Keratinocyte (primary cell): ENCODE measurements at regions not wholly inside any gene's neighbourhood (a gene's known extent, or its start where the extent isn't known, plus 50 kb on each side); places are given as distances from the start of the nearest gene placed in this dataset.
"Not testable (repeated sequence)": the region's sequence is repeated elsewhere in the genome, so short reads cannot be mapped to it uniquely, and the experiment has no call there.

ENCODE experiments used
- DNase-seq: peaks from one replicate; pipeline ENCODE4 v3.0.0-alpha.2; 2011; ENCODE audit warnings: low read depth, missing footprints, low spot score
- FAIRE-seq: peaks from 2 replicates; lab custom pipeline; 2011; peaks lifted over from hg19 to GRCh38; lab: Jason Lieb, UNC
- H2AFZ ChIP-seq: 2 replicates; pipeline ENCODE4 v1.6.0; 2012; ENCODE audit warnings: low read length, control low read depth, inconsistent platforms; ENCODE audit not compliant: control insufficient read depth
- H3K27ac ChIP-seq: 2 replicates; pipeline ENCODE4 v1.5.1; 2011; ENCODE audit warnings: low read length; ENCODE audit not compliant: control insufficient read depth, insufficient read depth
- H3K27me3 ChIP-seq: 3 replicates; pipeline ENCODE4 v1.6.0; 2011; ENCODE audit warnings: low read length; ENCODE audit not compliant: control insufficient read depth, insufficient read depth; ENCODE audit errors: extremely low read depth
- H3K36me3 ChIP-seq, 2 experiments: 2 replicates in 1 of 2; 3 replicates in 1 of 2; pipeline ENCODE4 v1.5.1; 2011; ENCODE audit warnings: low read length in 2 of 2, mild to moderate bottlenecking in 1 of 2; ENCODE audit not compliant: control insufficient read depth in 2 of 2, insufficient read depth in 2 of 2; ENCODE audit errors: extremely low read depth in 1 of 2
- H3K4me1 ChIP-seq: 3 replicates; pipeline ENCODE4 v1.5.1; 2011; ENCODE audit warnings: low read length; ENCODE audit not compliant: control insufficient read depth, insufficient read depth; ENCODE audit errors: extremely low read depth
- H3K4me2 ChIP-seq: 3 replicates; pipeline ENCODE4 v1.6.0; 2011; ENCODE audit warnings: low read depth, low read length; ENCODE audit not compliant: control insufficient read depth, insufficient read depth; ENCODE audit errors: extremely low read depth
- H3K4me3 ChIP-seq, 3 experiments: fragments of 200-600 bp in 1 of 3; sonication (generic) in 1 of 3; 2 replicates in 2 of 3; 3 replicates in 1 of 3; pipeline ENCODE4 v1.5.1; 2011 to 2016; ENCODE audit warnings: low read length in 3 of 3, mild to moderate bottlenecking in 3 of 3, control low read depth in 2 of 3, inconsistent platforms in 1 of 3, low read depth in 1 of 3, mixed read lengths in 1 of 3, mixed run types in 1 of 3, moderate library complexity in 1 of 3; ENCODE audit not compliant: control insufficient read depth in 2 of 3, insufficient read depth in 2 of 3; ENCODE audit errors: extremely low read depth in 1 of 3
- H3K79me2 ChIP-seq: 2 replicates; pipeline ENCODE4 v1.6.0; 2012; ENCODE audit warnings: low read length; ENCODE audit not compliant: control insufficient read depth, insufficient read depth
- H3K9ac ChIP-seq: 3 replicates; pipeline ENCODE4 v1.6.0; 2011; ENCODE audit warnings: low read length; ENCODE audit not compliant: control insufficient read depth, insufficient read depth; ENCODE audit errors: extremely low read depth
- H3K9me1 ChIP-seq: 3 replicates; pipeline ENCODE4 v1.6.0; 2011; ENCODE audit warnings: low read length; ENCODE audit not compliant: control insufficient read depth, insufficient read depth; ENCODE audit errors: extremely low read depth
- H3K9me3 ChIP-seq: 2 replicates; pipeline ENCODE4 v1.5.1; 2012; ENCODE audit warnings: low read depth, low read length; ENCODE audit not compliant: control insufficient read depth
- H4K20me1 ChIP-seq: 3 replicates; pipeline ENCODE4 v1.6.0; 2011; ENCODE audit warnings: low read length; ENCODE audit not compliant: control insufficient read depth, insufficient read depth; ENCODE audit errors: extremely low read depth
- CTCF ChIP-seq, 3 experiments: IDR thresholded peaks in 1 of 3; conservative IDR thresholded peaks in 1 of 3; optimal IDR thresholded peaks in 1 of 3; 2 replicates in 2 of 3; 3 replicates in 1 of 3; pipeline versions ENCODE3 to v1.5.1; 2011; ENCODE audit warnings: low read length in 3 of 3, mild to moderate bottlenecking in 3 of 3, moderate library complexity in 2 of 3, control low read depth in 1 of 3, inconsistent platforms in 1 of 3; ENCODE audit not compliant: insufficient read depth in 2 of 3; ENCODE audit errors: extremely low read depth in 1 of 3
- EZH2 ChIP-seq: IDR thresholded peaks from one replicate; pipeline ENCODE4 v1.6.1; 2012; ENCODE audit warnings: inconsistent platforms, mild to moderate bottlenecking, low read length, moderate library complexity
- dilution Hi-C: fragments of 300-500 bp; cut with MboI; formaldehyde crosslinking; loops from one replicate; pipeline ENCODE4 v1.7.0; 2020; ENCODE audit warnings: low sequenced_read_pairs; ENCODE audit not compliant: extremely low pct_ligation_motif_present

DNA sequence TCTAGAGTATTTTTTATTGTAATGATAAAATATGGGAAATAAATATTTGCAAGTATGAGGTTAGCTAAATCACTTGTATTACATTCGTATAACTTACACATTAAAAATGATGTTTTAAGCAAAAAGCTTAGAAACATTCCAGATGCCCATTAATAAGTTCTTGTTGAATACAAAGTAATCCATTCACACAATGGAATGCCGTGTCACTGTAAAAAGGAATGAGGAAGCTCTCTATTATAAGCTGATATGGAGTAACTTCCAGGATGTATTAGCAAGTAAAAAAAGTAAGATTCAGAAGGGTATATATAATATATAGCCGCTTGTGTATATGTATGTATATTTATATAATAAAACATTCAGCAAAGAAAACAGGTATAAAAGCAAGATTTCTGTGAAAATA, 412.8 kb upstream of the MTPN start:
- no peaks in the 10 kb centered on the region for H3K27me3 ChIP-seq
- FAIRE-seq = no peak
- no peak overlapping the region for H2AFZ ChIP-seq
- H3K4me1 ChIP-seq = no peaks in the 10 kb centered on the region
- no peak overlapping the region for H3K4me3 ChIP-seq
- dilution Hi-C loops = no loop called here
- TF ChIP-seq EZH2 (no peak), CTCF (optimal IDR thresholded peaks at IDR 0.05 in 1 of 3, IDR thresholded peaks at IDR 0.05 in 1 of 3, conservative IDR thresholded peaks at IDR 0.05 in 1 of 3; ENCODE audit: extremely low read depth in 1 of 3, insufficient read depth in 2 of 3, low read length in 3 of 3) (no peak)
- no peak overlapping the region for H3K9ac ChIP-seq
- DNase-seq = no peak
- no peaks in the 10 kb centered on the region for H3K79me2 ChIP-seq
- H3K9me3 ChIP-seq = no peaks in the 10 kb centered on the region
- H3K9me1 ChIP-seq = no peaks in the 10 kb centered on the region
- no peak overlapping the region for H3K27ac ChIP-seq
- no peaks in the 10 kb centered on the region for H3K36me3 ChIP-seq
- H4K20me1 ChIP-seq = no peaks in the 10 kb centered on the region
- no peak overlapping the region for H3K4me2 ChIP-seq

DNA sequence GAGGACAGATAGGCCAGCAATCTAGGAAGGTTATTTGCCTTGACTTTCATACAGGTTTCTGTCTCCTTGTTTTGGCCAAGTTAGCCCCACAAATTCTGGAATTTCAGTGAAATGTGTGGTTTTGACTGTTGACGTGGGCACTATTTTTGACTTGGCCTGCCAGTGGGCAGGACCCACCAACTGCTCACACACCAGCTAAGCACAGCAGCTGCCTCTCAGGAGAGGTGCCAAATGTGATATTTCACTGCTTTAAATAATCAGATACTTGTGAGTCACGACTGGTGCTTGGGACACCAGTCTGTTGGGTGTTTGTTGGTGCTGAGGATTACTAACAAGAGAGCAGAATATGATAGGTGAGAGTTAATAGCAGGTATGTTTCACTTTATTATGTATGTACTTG, 409.7 kb upstream of the MTPN start:
- no peaks in the 10 kb centered on the region for H3K36me3 ChIP-seq
- no peak overlapping the region for H3K4me2 ChIP-seq
- H3K27ac ChIP-seq = no peak overlapping the region
- H3K9me1 ChIP-seq = no peaks in the 10 kb centered on the region
- H3K9me3 ChIP-seq = no peaks in the 10 kb centered on the region
- no peak overlapping the region for H2AFZ ChIP-seq
- no peak overlapping the region for H3K4me3 ChIP-seq
- dilution Hi-C loops = no loop called here
- no peaks in the 10 kb centered on the region for H3K79me2 ChIP-seq
- no peak overlapping the region for H3K9ac ChIP-seq
- H3K4me1 ChIP-seq = no peaks in the 10 kb centered on the region
- no peaks in the 10 kb centered on the region for H3K27me3 ChIP-seq
- no peaks in the 10 kb centered on the region for H4K20me1 ChIP-seq
- no peak for FAIRE-seq
- DNase-seq = no peak
- TF ChIP-seq EZH2 = no peak
- no peak for TF ChIP-seq CTCF (optimal IDR thresholded peaks at IDR 0.05 in 1 of 3, IDR thresholded peaks at IDR 0.05 in 1 of 3, conservative IDR thresholded peaks at IDR 0.05 in 1 of 3; ENCODE audit: extremely low read depth in 1 of 3, insufficient read depth in 2 of 3, low read length in 3 of 3)

GRCh38 chr7:136371409-136371808, 394.2 kb upstream of the MTPN start:
- H2AFZ ChIP-seq, H3K4me3 ChIP-seq, H3K27ac ChIP-seq, H3K27me3 ChIP-seq, dilution Hi-C loops, H3K9me3 ChIP-seq, H3K79me2 ChIP-seq, H3K9me1 ChIP-seq, DNase-seq, H3K36me3 ChIP-seq, H4K20me1 ChIP-seq, H3K9ac ChIP-seq, H3K4me1 ChIP-seq, H3K4me2 ChIP-seq, FAIRE-seq: not testable (repeated sequence)
